Suppressor macrophage treated with lipopolysaccharide for 1 hour (primary cell): ENCODE measurements at regions not wholly inside any gene's neighbourhood (a gene's known extent, or its start where the extent isn't known, plus 50 kb on each side); places are given as distances from the start of the nearest gene placed in this dataset.
"Not testable (repeated sequence)": the region's sequence is repeated elsewhere in the genome, so short reads cannot be mapped to it uniquely, and the experiment has no call there.

ENCODE experiments used
- DNase-seq, 3 donors: peaks; one replicate each; pipeline ENCODE4 v3.0.0-alpha.2; 2020 to 2022

DNA sequence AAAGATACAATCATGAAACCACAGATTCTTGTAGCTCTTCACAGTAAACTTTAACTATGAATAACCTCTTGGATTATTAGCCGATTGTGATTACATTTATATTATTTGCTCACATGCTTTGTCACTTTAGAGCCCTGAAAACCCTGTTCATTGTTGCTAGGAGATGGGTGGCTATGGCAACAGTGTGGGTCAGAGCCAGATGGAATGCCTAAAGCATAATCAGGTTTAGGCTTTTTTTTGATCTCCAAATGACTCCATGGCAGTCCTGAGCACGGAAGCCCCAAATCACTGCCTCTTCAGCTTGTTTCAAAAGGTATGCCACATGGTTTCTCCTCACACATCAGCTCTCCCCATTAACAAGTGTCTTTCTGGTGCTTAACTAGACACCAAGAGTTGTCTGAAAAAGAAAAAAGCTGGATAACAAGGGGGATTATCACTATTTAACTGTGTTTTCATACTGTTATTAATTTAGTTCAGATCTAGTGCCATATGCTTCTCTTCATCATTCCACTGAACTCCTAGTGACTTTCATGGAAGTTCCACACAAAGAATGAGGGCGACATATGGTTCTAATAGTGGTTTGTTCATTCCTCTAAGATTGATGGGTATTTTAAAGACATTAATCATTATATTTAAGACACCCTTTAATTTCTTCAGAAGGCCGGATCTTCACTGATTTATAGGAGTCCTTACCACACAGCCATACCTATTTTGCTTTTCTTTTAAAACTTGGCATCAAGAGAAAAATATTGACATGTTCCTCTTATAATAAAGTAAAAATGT is 88.8 kb upstream of the PAM start:
- no peak for DNase-seq

DNA sequence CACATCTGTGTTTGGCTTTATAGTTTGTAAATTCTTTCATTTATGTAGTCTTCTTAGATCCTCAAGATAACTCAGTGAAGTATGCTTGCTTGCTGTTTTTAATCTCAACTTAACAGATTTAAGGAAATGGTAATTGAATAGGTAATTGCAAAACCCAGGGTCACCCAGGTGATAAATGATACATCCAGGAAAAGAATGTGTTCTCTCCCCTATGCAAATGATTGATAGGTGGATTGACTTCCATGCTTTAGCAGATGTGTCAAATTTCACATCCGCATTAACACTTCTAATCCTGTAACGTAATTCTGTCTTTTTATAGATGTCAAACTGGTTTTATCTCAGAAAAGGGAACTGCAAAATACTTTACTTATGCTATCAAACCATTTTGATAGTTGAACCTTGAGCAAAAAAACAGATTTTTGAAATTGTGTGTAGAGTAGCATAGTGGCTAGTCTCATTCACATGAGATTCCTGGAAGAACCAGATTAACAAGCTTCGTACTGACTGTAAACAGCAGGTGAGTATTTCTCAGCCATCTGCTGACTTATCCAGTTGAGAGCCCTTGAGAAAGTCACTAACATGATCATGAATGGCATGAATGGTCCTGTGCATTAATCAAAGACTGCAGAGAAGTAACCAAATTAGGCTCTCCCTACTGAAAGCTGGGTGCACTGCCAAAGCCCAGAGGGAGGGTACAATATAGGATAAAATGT is 86.7 kb upstream of the PAM start:
- no peak for DNase-seq

DNA sequence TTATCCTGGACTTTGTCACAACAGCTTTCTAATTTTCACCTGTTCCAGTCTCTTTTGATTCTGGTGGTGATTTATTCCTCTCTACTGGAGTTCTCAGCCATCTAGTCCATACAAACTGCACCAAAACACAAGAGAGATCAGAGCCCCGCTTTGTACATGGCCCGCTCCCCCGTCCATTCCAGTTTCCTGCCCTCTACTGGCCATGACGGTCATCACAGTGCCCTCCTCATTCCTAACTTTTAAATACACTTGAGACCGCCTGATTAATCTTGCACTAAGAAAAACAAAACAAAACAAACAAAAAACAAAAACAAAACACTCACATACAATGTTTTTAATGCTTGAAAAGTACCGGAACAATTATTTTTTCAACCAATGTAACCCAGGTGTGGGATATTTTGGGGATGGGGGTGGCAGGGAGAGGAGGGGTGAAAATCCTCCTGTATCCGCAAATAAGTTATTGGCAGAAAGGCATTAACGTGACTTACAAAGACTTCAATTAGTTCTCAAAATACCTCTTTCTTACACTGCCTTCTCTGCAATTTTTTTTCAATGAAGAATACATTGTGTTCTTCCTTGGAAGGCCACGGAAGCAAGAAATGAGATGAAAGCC is 84.8 kb upstream of the PAM start:
- DNase-seq: peak in 2 of 3 donors; percentile 11 to 20

DNA sequence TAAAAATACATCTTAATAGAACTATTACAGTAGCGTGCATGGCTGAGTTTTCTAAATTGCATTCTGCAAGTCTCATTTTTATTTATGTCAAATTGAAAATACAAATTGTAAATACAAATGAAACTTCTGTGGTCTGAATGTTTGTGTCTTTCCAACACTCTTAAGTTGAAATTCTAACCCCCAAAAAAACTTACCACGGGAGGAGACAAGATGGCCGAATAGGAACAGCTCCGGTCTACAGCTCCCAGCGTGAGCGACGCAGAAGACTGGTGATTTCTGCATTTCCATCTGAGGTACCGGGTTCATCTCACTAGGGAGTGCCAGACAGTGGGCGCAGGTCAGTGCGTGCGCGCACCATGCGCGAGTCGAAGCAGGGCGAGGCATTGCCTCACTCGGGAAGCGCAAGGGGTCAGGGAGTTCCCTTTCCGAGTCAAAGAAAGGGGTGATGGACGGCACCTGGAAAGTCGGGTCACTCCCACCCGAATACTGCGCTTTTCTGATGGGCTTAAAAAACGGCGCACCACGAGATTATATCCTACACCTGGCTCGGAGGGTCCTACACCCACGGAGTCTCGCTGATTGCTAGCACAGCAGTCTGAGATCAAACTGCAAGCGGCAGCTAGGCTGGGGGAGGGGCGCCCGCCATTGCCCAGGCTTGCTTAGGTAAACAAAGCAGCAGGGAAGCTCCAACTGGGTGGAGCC is 83.9 kb upstream of the PAM start:
- not testable (repeated sequence) for DNase-seq

DNA sequence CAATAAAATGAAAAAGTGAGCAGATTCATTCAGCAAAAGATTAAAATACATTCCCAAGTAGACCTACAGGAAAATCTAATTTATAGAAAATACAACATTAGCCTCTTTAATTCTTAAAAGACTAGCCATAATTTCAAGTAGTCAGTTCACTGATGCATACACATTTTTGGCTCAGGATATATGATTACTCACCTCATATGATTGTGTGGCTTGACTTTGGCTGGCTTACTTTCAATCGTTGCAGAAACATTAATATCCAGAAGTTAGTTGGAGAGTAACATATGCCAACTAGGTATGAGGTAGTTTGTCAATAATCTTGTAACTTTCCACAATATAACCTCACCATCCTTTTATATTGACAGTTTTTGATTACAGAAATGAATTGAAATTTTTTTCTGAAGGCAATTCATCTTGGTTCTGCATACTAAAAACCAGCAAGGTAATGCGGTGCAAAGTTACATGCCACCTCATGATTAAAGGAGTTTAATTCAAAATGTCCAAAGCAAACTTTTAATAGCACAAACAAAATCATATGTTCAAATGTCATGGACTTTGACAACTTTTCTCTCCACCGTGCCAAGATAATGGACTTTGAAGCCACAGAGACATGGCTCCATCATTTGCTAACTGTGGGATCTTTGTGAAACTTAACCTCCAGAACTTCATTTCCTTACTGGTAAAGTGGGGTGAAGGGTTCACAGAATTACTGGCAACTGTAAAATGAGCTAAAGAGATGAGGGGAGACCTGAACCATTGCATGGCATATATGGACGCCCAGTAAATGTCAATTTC is 76.6 kb upstream of the PAM start:
- no peak for DNase-seq

DNA sequence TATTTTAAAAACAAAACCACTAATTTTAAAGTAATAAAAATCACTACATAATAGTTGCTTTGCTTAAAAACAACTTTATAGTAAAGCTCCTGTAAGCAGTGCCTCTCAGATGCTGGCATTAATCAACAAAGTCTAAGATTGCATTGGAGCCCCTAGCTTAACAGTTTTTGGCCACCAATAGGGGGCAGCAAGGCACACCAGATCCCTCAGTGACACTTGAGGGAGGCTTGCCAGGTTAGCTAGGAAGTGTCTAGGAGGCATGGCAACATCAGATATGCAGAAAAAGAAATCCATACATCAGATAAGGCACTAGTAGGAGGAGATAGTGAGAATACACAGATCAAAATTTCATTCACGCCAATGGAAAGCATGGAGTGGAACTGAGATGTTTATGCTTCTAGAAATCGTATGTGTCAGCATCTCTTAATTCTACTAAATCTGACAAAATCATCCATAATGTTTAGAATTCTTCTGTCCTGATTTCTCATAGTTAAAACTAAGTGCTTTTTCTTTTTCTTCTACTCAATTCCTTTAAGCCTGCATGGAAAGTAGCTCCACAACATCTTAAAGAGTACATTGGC is 73.6 kb upstream of the PAM start:
- DNase-seq: peak; percentile 64 to 78 (median 67)

DNA sequence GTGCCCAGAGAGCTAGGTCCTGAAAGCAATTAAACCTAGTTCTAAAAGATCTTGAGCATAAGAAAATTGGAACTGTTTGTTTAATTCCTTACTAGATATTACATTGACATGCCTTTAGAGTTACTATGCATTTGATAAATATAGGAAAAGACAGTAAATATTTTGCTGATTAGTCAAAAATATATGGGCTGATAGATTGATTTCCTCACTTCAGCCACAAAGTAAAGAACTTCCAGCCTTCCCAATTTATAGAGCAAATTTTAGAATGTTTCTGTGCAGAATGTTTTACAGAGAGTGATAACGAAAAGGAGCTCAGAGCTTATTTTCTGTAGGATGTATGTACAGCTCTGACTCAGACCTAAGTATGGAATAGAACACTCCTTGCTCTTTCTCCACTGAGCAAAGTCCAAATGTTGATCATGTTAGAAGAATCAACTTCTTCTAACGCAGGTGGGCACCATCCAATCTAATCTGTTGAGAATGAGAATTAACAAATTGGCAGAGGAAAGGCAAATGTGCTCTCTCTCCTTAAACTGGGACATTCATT is 72.9 kb upstream of the PAM start:
- DNase-seq: no peak

DNA sequence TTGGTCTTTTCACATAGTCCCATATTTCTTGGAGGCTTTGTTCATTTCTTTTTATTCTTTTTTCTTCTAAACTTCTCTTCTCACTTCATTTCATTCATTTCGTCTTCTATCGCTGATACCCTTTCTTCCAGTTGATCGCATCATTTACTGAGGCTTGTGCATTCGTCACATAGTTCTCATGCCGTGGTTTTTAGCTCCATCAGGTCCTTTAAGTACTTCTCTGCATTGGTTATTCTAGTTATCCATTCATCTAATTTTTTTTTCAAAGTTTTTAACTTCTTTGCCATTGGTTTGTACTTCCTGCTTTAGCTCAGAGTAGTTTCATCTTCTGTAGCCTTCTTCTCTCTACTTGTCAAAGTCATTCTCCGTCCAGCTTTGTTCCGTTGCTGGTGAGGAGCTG is 67.0 kb upstream of the PAM start:
- DNase-seq: not testable (repeated sequence)

DNA sequence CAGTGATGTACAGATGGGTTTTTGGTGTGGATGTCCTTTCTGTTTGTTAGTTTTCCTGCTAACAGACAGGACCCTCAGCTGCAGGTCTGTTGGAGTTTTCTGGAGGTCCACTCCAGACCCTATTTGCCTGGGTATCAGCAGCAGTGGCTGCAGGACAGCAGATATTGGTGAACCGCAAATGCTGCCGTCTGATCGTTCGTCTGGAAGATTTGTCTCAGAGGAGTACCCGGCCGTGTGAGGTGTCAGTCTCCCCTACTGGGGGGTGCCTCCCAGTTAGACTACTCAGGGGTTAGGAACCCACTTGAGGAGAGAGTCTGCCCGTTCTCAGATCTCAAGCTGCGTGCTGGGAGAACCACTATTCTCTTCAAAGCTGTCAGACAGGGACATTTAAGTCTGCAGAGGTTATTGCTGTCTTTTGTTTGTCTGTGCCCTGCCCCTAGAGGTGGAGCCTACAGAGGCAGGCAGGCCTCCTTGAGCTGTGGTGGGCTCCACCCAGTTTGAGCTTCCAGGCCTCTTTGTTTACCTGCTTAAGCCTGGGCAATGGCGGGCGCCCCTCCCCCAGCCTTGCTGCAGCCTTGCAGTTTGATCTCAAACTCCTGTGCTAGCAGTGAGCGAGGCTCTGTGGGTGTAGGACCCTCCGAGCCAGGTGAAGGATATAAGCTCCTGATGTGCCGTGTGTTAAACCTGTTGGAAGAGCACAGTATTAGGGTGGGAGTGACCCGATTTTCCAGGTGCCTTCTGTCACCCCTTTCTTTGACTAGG is 66.3 kb upstream of the PAM start:
- not testable (repeated sequence) for DNase-seq

DNA sequence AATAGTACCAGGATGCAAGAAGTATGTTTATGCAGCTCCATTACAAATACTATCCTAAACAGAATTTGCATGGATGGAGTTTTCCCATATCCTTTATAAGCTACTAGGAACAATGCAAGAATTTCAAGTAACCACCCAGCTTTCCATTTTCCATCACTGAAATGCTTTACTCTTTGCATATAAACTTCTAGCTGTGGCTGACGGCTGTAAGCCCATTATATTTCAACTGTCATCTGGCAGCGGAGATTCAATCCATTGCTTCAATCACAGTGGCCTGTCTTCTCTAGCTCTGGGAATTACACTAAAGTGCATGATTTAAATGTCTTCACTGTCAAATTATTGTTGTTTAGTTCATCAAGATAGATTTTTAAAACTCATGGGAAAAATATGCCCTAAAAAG is 64.2 kb upstream of the PAM start:
- no peak for DNase-seq

DNA sequence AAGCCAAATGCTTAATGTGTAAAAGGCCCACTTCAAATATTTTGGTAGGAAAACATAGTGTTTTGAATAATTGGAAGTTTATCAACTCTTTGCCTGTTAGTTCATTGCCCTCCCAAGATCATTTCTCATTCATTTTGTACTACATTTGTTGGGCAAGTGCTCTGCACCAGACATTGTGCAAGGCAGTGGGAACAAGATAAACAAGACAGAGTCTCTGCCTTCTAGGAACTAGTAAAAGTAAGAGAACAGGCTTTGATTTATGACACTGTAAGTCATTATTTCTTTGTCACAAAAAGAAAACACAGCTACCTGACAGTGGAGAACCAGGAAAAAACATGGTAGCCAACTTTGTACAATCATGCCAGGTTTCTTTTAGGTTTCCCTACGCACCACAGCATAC is 63.7 kb upstream of the PAM start:
- no peak for DNase-seq

DNA sequence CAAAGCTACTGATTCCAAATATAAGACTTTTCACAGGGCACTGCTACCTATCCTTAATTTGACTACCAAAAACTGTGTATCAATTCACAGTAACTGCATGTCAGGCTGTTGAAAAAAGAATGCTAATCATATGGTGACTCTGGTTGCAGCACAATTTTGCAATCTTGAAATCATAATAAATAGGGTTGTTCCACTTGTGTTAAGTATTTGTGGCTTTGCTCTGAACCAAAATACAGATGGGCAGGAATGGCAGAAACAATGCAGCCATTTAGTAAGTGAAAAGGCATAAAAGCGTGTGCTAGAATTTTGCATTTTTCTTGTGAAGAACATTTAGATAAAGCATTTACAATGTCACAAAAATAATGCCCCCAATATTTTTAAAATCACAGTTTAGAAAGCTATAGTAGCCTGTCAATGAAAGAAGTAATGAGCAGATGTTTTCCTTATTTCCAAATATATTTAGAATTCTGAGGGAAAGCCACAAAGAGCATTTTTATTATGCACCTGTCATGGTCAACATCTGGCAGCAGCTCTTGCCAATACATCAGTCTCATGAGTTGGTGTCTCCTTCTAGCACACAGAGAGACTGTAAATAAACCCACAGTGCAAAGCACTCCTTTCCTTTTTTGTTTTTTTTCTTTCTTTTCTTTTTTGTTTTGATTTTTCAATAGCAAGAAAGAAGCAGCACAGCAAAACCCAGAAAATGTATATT is 54.8 kb upstream of the PAM start:
- no peak for DNase-seq

DNA sequence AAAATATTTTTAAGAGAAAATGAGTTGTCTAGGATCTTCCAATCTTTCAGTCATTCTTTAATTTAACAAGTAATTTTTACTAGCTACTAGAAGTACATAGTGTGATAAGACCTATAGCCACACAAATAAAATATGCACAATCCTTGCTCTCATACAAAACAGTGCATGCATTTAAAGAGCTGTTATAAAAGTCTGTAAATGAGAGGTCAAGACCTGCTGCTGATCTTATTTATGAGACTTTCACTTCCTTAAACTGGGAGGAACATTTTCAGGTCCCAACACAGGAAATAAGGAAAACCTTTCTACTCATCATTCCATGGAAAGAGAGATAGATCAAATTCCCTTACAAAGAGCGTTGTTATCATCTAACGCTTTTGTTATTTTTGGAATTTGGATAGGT is 54.2 kb upstream of the PAM start:
- DNase-seq: no peak

DNA sequence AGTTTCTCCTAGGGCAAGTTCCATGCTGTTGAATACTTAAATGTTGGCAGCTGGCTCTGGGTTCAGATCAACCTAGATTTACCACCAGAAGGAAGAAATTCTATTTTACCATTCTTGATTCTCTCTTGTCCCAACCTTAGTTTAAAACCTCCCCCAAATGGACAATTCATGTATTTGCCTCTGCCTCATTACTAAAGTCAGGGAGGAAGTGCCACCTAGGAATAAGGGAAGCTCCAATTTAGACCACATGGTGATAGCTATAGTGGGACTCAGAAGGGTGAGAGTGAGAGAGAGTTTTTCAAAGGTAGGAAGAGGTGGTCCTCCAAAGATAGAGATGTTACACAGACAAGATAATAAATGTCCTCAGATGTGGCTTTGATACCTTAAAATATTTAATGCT is 53.4 kb upstream of the PAM start:
- no peak for DNase-seq
